ENCODE measurements at regions not wholly inside any gene's neighbourhood (a gene's known extent, or its start where the extent isn't known, plus 50 kb on each side); places are given as distances from the start of the nearest gene placed in this dataset.
"Not testable (repeated sequence)": the region's sequence is repeated elsewhere in the genome, so short reads cannot be mapped to it uniquely, and the experiment has no call there.

GRCh38 chr12:84492351-84492883 is 420.2 kb downstream of the SLC6A15 start:
- Histone ChIP-seq H3K9ac (ENCODE audit: low read depth, low read length) (no peak overlapping the region), H3K27ac (ENCODE audit: low read depth, low read length) (no peak overlapping the region), H3K27me3 (ENCODE audit: insufficient read depth, low read length) (no peaks in the 10 kb centered on the region), H3K4me1 (ENCODE audit: insufficient read depth, low read length) (no peaks in the 10 kb centered on the region), H3K9me3 (ENCODE audit: insufficient read depth, low read depth, low read length) (no peaks in the 10 kb centered on the region), H3K36me3 (ENCODE audit: insufficient read depth, low read length) (no peaks in the 10 kb centered on the region), H3K4me3 (ENCODE audit: low read length) (no peak overlapping the region)
- WGBS, result 94% methylated on average over 3 of the region's 3 CpGs

GRCh38 chr12:84484798-84485197 is 427.8 kb downstream of the SLC6A15 start:
- 93% methylated on average over 2 of the region's 2 CpGs for WGBS
- Histone ChIP-seq H3K4me3 (ENCODE audit: low read length) (no peak overlapping the region), H3K36me3 (ENCODE audit: insufficient read depth, low read length) (no peaks in the 10 kb centered on the region), H3K27me3 (ENCODE audit: insufficient read depth, low read length) (no peaks in the 10 kb centered on the region), H3K4me1 (ENCODE audit: insufficient read depth, low read length) (no peaks in the 10 kb centered on the region), H3K9me3 (ENCODE audit: insufficient read depth, low read depth, low read length) (no peaks in the 10 kb centered on the region), H3K27ac (ENCODE audit: low read depth, low read length) (no peak overlapping the region), H3K9ac (ENCODE audit: low read depth, low read length) (no peak overlapping the region)

GRCh38 chr12:84480803-84481202 is 431.8 kb downstream of the SLC6A15 start:
- WGBS, result 92% methylated on average over 3 of the region's 3 CpGs
- no peaks in the 10 kb centered on the region for H3K4me1 ChIP-seq (ENCODE audit: insufficient read depth, low read length)

DNA sequence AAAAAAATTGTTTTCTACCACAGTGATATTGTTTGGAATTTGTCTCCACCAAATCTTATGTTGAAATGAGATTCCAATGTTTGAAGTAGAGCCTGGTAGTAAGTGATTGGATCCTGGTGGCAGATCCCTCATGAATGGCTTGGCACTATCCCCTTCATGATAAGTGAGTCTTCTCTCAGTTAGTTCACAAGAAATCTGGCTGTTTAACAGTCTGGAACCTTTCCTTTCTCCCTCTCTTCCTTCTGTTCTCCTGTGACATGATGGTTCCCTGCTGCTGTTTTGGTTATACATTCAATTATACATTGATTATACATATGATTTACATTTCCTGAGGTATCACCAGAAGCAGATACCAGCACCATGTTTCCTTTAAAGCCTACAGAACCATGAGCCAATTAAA is 442.2 kb downstream of the SLC6A15 start:
- no peak overlapping the region for H3K9ac ChIP-seq (ENCODE audit: low read depth, low read length)
- no peaks in the 10 kb centered on the region for H3K36me3 ChIP-seq (ENCODE audit: insufficient read depth, low read length)
- H3K27ac ChIP-seq (ENCODE audit: low read depth, low read length), result no peak overlapping the region
- H3K9me3 ChIP-seq (ENCODE audit: insufficient read depth, low read depth, low read length), result no peaks in the 10 kb centered on the region
- no peaks in the 10 kb centered on the region for H3K4me1 ChIP-seq (ENCODE audit: insufficient read depth, low read length)
- H3K27me3 ChIP-seq (ENCODE audit: insufficient read depth, low read length), result no peaks in the 10 kb centered on the region
- H3K4me3 ChIP-seq (ENCODE audit: low read length), result no peak overlapping the region

More at GRCh38 chr12:84480803-84481202, 431.8 kb downstream of the SLC6A15 start:
- Histone ChIP-seq H3K9ac (ENCODE audit: low read depth, low read length) (no peak overlapping the region), H3K36me3 (ENCODE audit: insufficient read depth, low read length) (no peaks in the 10 kb centered on the region), H3K9me3 (ENCODE audit: insufficient read depth, low read depth, low read length) (no peaks in the 10 kb centered on the region), H3K27me3 (ENCODE audit: insufficient read depth, low read length) (no peaks in the 10 kb centered on the region), H3K4me3 (ENCODE audit: low read length) (no peak overlapping the region), H3K27ac (ENCODE audit: low read depth, low read length) (no peak overlapping the region)

DNA sequence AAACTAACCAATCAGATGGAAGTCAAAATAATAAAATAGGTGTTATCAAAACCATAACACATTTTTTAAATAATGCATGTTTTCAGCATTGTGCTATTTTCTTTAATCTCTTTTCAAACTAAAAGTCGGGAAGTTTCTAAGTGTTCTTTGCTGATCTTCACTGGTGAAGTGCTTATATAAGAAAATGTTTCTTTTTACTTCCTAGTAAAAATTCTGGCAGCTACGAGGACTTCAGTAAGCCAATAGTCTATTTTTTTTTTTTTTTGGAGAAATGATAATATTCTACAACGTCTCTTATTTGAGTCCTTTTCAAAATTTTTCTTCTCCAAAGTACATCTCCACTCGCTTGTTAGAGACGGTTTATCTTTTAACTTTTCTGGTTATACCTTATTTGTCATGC is 448.0 kb downstream of the SLC6A15 start:
- H3K27me3 ChIP-seq (ENCODE audit: insufficient read depth, low read length), result no peaks in the 10 kb centered on the region
- H3K27ac ChIP-seq (ENCODE audit: low read depth, low read length), result no peak overlapping the region
- WGBS, result 96% methylated on average over 3 of the region's 5 CpGs
- H3K36me3 ChIP-seq (ENCODE audit: insufficient read depth, low read length), result no peaks in the 10 kb centered on the region
- H3K4me3 ChIP-seq (ENCODE audit: low read length), result no peak overlapping the region
- no peak overlapping the region for H3K9ac ChIP-seq (ENCODE audit: low read depth, low read length)
- no peaks in the 10 kb centered on the region for H3K4me1 ChIP-seq (ENCODE audit: insufficient read depth, low read length)
- no peaks in the 10 kb centered on the region for H3K9me3 ChIP-seq (ENCODE audit: insufficient read depth, low read depth, low read length)

DNA sequence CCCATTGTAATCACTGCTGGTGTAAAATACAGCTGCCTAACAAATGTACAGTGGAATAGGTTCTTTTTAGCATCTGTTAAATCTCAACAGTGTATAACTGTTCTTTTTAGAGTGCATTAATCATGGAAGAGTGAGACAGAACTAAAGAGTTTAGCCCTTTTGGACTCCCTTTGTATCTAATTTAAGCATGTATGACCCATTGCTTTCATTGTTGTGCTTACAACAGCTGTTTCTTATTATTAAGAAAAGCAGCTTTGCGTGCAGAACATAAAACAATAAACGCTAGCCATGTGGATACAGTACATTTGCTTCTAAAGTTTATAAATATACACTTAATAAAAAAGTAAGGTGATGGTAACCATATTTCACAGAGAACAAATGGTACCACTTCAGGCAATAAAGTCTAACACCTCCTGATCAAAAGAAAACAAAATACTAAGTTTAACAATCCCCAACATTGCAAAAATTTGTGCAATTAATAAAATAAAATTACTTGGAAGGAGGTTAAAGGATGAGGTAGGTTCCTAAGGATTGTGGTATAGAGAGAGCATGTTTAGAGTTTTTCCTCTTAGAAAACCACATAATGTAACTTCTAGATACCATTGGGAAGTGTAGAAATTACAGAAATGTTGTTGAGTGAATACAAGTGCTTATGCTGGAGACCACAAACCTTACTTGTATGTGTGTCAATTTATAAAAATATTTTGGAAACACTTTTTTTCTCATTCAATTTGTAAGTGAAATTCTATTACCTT is 448.7 kb downstream of the SLC6A15 start:
- no CpG with 5 or more reads among the region's 2 CpGs for WGBS
- H3K4me1 ChIP-seq (ENCODE audit: insufficient read depth, low read length), result no peaks in the 10 kb centered on the region
- H3K4me3 ChIP-seq (ENCODE audit: low read length), result no peak overlapping the region
- no peaks in the 10 kb centered on the region for H3K9me3 ChIP-seq (ENCODE audit: insufficient read depth, low read depth, low read length)
- H3K9ac ChIP-seq (ENCODE audit: low read depth, low read length), result no peak overlapping the region
- H3K27me3 ChIP-seq (ENCODE audit: insufficient read depth, low read length), result no peaks in the 10 kb centered on the region
- H3K27ac ChIP-seq (ENCODE audit: low read depth, low read length), result no peak overlapping the region
- no peaks in the 10 kb centered on the region for H3K36me3 ChIP-seq (ENCODE audit: insufficient read depth, low read length)

DNA sequence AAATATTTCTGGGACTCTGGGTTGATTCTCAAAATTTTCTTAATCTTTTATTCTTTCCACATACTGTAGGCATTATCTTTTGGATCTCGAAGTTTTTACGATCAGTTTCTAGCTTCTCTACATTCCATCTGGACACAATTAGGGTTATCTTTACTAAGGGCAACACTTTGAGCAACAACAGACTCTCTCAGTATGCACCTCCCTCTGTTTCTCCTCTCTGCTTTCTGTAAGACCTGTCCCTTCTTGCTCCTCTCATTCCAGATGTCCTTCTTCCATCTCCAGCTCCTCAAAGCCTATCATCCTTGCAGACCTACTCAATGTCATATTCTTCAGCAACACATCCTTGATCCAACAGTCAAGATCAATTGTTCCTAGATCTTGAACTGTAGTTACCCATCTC is 457.0 kb downstream of the SLC6A15 start:
- no peaks in the 10 kb centered on the region for H3K36me3 ChIP-seq (ENCODE audit: insufficient read depth, low read length)
- no peaks in the 10 kb centered on the region for H3K27me3 ChIP-seq (ENCODE audit: insufficient read depth, low read length)
- H3K9me3 ChIP-seq (ENCODE audit: insufficient read depth, low read depth, low read length), result no peaks in the 10 kb centered on the region
- no peaks in the 10 kb centered on the region for H3K4me1 ChIP-seq (ENCODE audit: insufficient read depth, low read length)
- WGBS, result 94% methylated on average over 2 of the region's 2 CpGs
- no peak overlapping the region for H3K4me3 ChIP-seq (ENCODE audit: low read length)
- H3K27ac ChIP-seq (ENCODE audit: low read depth, low read length), result no peak overlapping the region
- H3K9ac ChIP-seq (ENCODE audit: low read depth, low read length), result no peak overlapping the region

DNA sequence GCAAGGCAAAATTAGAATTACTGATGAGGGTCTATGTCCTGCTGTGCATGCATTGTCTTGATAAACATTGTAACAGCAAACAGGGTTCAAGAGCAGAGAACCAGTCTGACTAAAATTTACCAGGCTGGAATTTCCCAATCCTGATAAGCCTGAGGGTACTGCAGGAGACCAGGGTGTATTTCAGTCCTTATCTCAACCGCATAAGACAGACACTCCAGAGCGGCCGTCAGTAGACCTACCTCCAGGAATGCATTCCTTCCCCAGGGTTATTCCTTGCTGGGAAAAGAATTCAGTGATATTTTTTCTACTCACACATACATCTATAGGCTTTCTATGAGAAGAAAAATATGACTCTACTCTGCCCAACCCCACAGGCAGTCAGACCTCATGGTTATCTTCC is 466.1 kb downstream of the SLC6A15 start:
- H3K4me3 ChIP-seq (ENCODE audit: low read length); H3K27ac ChIP-seq (ENCODE audit: low read depth, low read length); H3K36me3 ChIP-seq (ENCODE audit: insufficient read depth, low read length); H3K27me3 ChIP-seq (ENCODE audit: insufficient read depth, low read length); H3K9me3 ChIP-seq (ENCODE audit: insufficient read depth, low read depth, low read length); H3K9ac ChIP-seq (ENCODE audit: low read depth, low read length); H3K4me1 ChIP-seq (ENCODE audit: insufficient read depth, low read length): not testable (repeated sequence)
- 87% methylated on average over 3 of the region's 3 CpGs for WGBS

DNA sequence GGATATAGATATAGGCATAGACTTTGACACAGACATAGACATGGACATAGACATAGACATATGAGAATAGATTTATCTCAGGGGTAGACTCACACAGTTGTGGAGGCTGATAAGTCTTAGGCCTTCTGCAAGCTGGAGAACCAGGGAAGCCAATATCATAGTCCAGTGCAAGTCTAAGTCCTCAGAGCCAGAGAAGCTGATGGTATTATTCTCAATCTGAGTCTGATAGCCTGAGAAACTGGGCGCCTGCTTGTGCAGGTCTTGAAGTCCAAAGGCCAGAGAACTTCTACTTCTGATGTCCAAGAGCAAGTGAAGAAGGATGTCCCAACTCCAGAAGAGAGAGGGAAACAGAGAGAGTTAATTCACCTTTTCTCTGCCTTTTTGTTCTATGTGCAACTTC is 476.5 kb downstream of the SLC6A15 start:
- Histone ChIP-seq H3K36me3 (ENCODE audit: insufficient read depth, low read length) (no peaks in the 10 kb centered on the region), H3K27me3 (ENCODE audit: insufficient read depth, low read length) (no peaks in the 10 kb centered on the region), H3K4me1 (ENCODE audit: insufficient read depth, low read length) (0 out of 2 replicates have a peak, but pooled peaks cover 6% of the 10 kb centered on the region), H3K9ac (ENCODE audit: low read depth, low read length) (no peak overlapping the region), H3K27ac (ENCODE audit: low read depth, low read length) (no peak overlapping the region), H3K4me3 (ENCODE audit: low read length) (no peak overlapping the region), H3K9me3 (ENCODE audit: insufficient read depth, low read depth, low read length) (no peaks in the 10 kb centered on the region)
- WGBS, result 40% methylated on average over 1 of the region's 1 CpG

- Histone ChIP-seq H3K27ac (ENCODE audit: low read depth, low read length) (no peak overlapping the region), H3K4me3 (ENCODE audit: low read length) (no peak overlapping the region), H3K9me3 (ENCODE audit: insufficient read depth, low read depth, low read length) (no peaks in the 10 kb centered on the region), H3K36me3 (ENCODE audit: insufficient read depth, low read length) (no peaks in the 10 kb centered on the region), H3K27me3 (ENCODE audit: insufficient read depth, low read length) (no peaks in the 10 kb centered on the region), H3K4me1 (ENCODE audit: insufficient read depth, low read length) (0 out of 2 replicates have a peak, but pooled peaks cover 6% of the 10 kb centered on the region), H3K9ac (ENCODE audit: low read depth, low read length) (no peak overlapping the region)
- 90% methylated on average over 1 of the region's 2 CpGs for WGBS
Measured at GRCh38 chr12:84435682-84436081, 476.9 kb downstream of the SLC6A15 start.

- Histone ChIP-seq H3K27ac (ENCODE audit: low read depth, low read length) (no peak overlapping the region), H3K4me1 (ENCODE audit: insufficient read depth, low read length) (no peaks in the 10 kb centered on the region), H3K9me3 (ENCODE audit: insufficient read depth, low read depth, low read length) (no peaks in the 10 kb centered on the region), H3K27me3 (ENCODE audit: insufficient read depth, low read length) (no peaks in the 10 kb centered on the region), H3K36me3 (ENCODE audit: insufficient read depth, low read length) (no peaks in the 10 kb centered on the region), H3K4me3 (ENCODE audit: low read length) (no peak overlapping the region), H3K9ac (ENCODE audit: low read depth, low read length) (no peak overlapping the region)
- 100% methylated on average over 2 of the region's 2 CpGs for WGBS
Measured at GRCh38 chr12:84422340-84422739, 490.3 kb downstream of the SLC6A15 start.

DNA sequence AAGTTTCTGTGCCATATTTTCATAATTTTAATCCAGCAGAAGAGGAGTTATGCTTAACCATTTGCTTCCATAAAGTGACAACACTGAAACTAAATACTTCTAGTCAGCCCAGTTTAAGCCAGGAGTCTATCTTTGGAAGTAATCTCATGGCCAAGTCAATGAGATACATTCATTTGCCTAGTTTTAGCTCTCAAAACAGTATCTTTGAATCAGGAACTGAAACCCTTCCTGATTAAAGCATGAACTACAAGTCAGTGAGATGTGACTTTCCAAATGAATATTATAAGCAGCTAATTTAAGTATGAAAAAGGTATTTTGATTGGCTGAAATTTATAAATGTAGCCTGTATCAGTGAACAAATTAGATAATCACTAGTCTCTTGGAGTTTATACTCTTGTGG is 491.5 kb downstream of the SLC6A15 start:
- Histone ChIP-seq H3K36me3 (ENCODE audit: insufficient read depth, low read length) (no peaks in the 10 kb centered on the region), H3K9ac (ENCODE audit: low read depth, low read length) (no peak overlapping the region), H3K9me3 (ENCODE audit: insufficient read depth, low read depth, low read length) (no peaks in the 10 kb centered on the region), H3K4me3 (ENCODE audit: low read length) (no peak overlapping the region), H3K27ac (ENCODE audit: low read depth, low read length) (no peak overlapping the region), H3K4me1 (ENCODE audit: insufficient read depth, low read length) (no peaks in the 10 kb centered on the region), H3K27me3 (ENCODE audit: insufficient read depth, low read length) (no peaks in the 10 kb centered on the region)

All from HUES64 (cell line).